ENCODE measurements at regions not wholly inside any gene's neighbourhood (a gene's known extent, or its start where the extent isn't known, plus 50 kb on each side); places are given as distances from the start of the nearest gene placed in this dataset.

- TF ChIP-seq CTCF (IDR thresholded peaks at IDR 0.05; ENCODE audit: low read depth, low read length, missing input control), result no peak
- no peak for TF ChIP-seq GABPA (IDR thresholded peaks at IDR 0.05 in 1 of 2, conservative IDR thresholded peaks at IDR 0.05 in 1 of 2)
- no peak for TF ChIP-seq NR2F2 (IDR thresholded peaks at IDR 0.05)
- no peak for TF ChIP-seq REST (IDR thresholded peaks at IDR 0.05)
- no peak for TF ChIP-seq YY1 (IDR thresholded peaks at IDR 0.05)
- TF ChIP-seq MAX (IDR thresholded peaks at IDR 0.05), result no peak
- no peak for TF ChIP-seq RXRA (IDR thresholded peaks at IDR 0.05)
- no peak for TF ChIP-seq SP1 (IDR thresholded peaks at IDR 0.05)
- no peak for TF ChIP-seq RAD21 (IDR thresholded peaks at IDR 0.05)
- TF ChIP-seq TAF1 (conservative IDR thresholded peaks at IDR 0.05), result no peak
- TF ChIP-seq HNF4G (IDR thresholded peaks at IDR 0.05), result no peak
- TF ChIP-seq JUND (IDR thresholded peaks at IDR 0.05), result no peak
- TF ChIP-seq EGR1 (IDR thresholded peaks at IDR 0.05; ENCODE audit: low read depth in 2 of 2), result no peak
Observed at GRCh38 chr11:70871881-70872280, 380.5 kb downstream of the SHANK2 start.

Measured in liver (tissue), 3 donors.